ENCODE measurements at regions not wholly inside any gene's neighbourhood (a gene's known extent, or its start where the extent isn't known, plus 50 kb on each side); places are given as distances from the start of the nearest gene placed in this dataset.

GRCh38 chr17:6244796-6245195 lies 174.6 kb downstream of the WSCD1 start:
- no peak overlapping the region for H3K4me3 Mint-ChIP-seq (ENCODE audit: unreplicated experiment)
- H3K9me3 Mint-ChIP-seq (ENCODE audit: low read depth) = no peaks in the 10 kb centered on the region
- peaks cover 2% of the 10 kb centered on the region for H3K36me3 Mint-ChIP-seq (ENCODE audit: low read depth)
- TF ChIP-seq CTCF (IDR thresholded peaks at IDR 0.05) = no peak
- peaks cover 49% of the 10 kb centered on the region for H3K27me3 Mint-ChIP-seq (ENCODE audit: low read depth)
- no peaks in the 10 kb centered on the region for H3K4me1 Mint-ChIP-seq (ENCODE audit: low read depth)
- no peak overlapping the region for H3K27ac Mint-ChIP-seq (ENCODE audit: unreplicated experiment)
- DNase-seq (ENCODE audit: low spot score) = no peak

GRCh38 chr17:6244253-6244652 lies 174.1 kb downstream of the WSCD1 start:
- H3K4me3 Mint-ChIP-seq (ENCODE audit: unreplicated experiment) = no peak overlapping the region
- DNase-seq (ENCODE audit: low spot score) = no peak
- no peak for TF ChIP-seq CTCF (IDR thresholded peaks at IDR 0.05)
- peaks cover 2% of the 10 kb centered on the region for H3K36me3 Mint-ChIP-seq (ENCODE audit: low read depth)
- no peaks in the 10 kb centered on the region for H3K9me3 Mint-ChIP-seq (ENCODE audit: low read depth)
- H3K27me3 Mint-ChIP-seq (ENCODE audit: low read depth) = peaks cover 50% of the 10 kb centered on the region
- H3K4me1 Mint-ChIP-seq (ENCODE audit: low read depth) = no peaks in the 10 kb centered on the region
- no peak overlapping the region for H3K27ac Mint-ChIP-seq (ENCODE audit: unreplicated experiment)

GRCh38 chr17:6243186-6243585 lies 173.0 kb downstream of the WSCD1 start:
- DNase-seq (ENCODE audit: low spot score) = no peak
- H3K4me3 Mint-ChIP-seq (ENCODE audit: unreplicated experiment) = no peak overlapping the region
- peaks cover 2% of the 10 kb centered on the region for H3K4me1 Mint-ChIP-seq (ENCODE audit: low read depth)
- H3K9me3 Mint-ChIP-seq (ENCODE audit: low read depth) = no peaks in the 10 kb centered on the region
- no peak for TF ChIP-seq CTCF (IDR thresholded peaks at IDR 0.05)
- peaks cover 57% of the 10 kb centered on the region for H3K27me3 Mint-ChIP-seq (ENCODE audit: low read depth)
- H3K27ac Mint-ChIP-seq (ENCODE audit: unreplicated experiment) = no peak overlapping the region
- H3K36me3 Mint-ChIP-seq (ENCODE audit: low read depth) = peaks cover 2% of the 10 kb centered on the region

- DNase-seq (ENCODE audit: low spot score) = no peak
- H3K9me3 Mint-ChIP-seq (ENCODE audit: low read depth) = no peaks in the 10 kb centered on the region
- H3K27me3 Mint-ChIP-seq (ENCODE audit: low read depth) = peaks cover 67% of the 10 kb centered on the region
- no peak overlapping the region for H3K27ac Mint-ChIP-seq (ENCODE audit: unreplicated experiment)
- peaks cover 4% of the 10 kb centered on the region for H3K4me1 Mint-ChIP-seq (ENCODE audit: low read depth)
- no peak for TF ChIP-seq CTCF (IDR thresholded peaks at IDR 0.05)
- no peak overlapping the region for H3K4me3 Mint-ChIP-seq (ENCODE audit: unreplicated experiment)
- H3K36me3 Mint-ChIP-seq (ENCODE audit: low read depth) = peaks cover 2% of the 10 kb centered on the region
Observed at GRCh38 chr17:6241996-6242395, 171.8 kb downstream of the WSCD1 start.

- TF ChIP-seq CTCF (IDR thresholded peaks at IDR 0.05) = no peak
- peaks cover 4% of the 10 kb centered on the region for H3K4me1 Mint-ChIP-seq (ENCODE audit: low read depth)
- H3K36me3 Mint-ChIP-seq (ENCODE audit: low read depth) = peaks cover 2% of the 10 kb centered on the region
- no peak for DNase-seq (ENCODE audit: low spot score)
- no peak overlapping the region for H3K4me3 Mint-ChIP-seq (ENCODE audit: unreplicated experiment)
- peaks cover 67% of the 10 kb centered on the region for H3K27me3 Mint-ChIP-seq (ENCODE audit: low read depth)
- H3K9me3 Mint-ChIP-seq (ENCODE audit: low read depth) = no peaks in the 10 kb centered on the region
- no peak overlapping the region for H3K27ac Mint-ChIP-seq (ENCODE audit: unreplicated experiment)
Observed at GRCh38 chr17:6241381-6241780, 171.2 kb downstream of the WSCD1 start.

Data from chondrocyte (in vitro differentiated cells).